RWPE1 (cell line): ENCODE measurements at regions not wholly inside any gene's neighbourhood (a gene's known extent, or its start where the extent isn't known, plus 50 kb on each side); places are given as distances from the start of the nearest gene placed in this dataset.

Experiments
- CTCF ChIA-PET: fragments of 350-600 bp; sonication (Branson Sonifier 250); formaldehyde crosslinking; extraction: SDS; loops from one replicate; lab custom pipeline; 2021; lab: Yijun Ruan, JAX
- POLR2A ChIA-PET: fragments of 400-600 bp; formaldehyde crosslinking; extraction: SDS; loops from one replicate; lab custom pipeline; 2020; ENCODE audit warnings: antibody characterized with exemption; ENCODE audit not compliant: low non-redundant PET; lab: Yijun Ruan, JAX
- DNase-seq: peaks from one replicate; pipeline ENCODE4 v3.0.0; 2012; ENCODE audit warnings: low spot score
- H3K27ac ChIP-seq: fragments of 450-650 bp; 2 replicates; pipeline ENCODE4 v1.5.1; 2017
- CTCF ChIP-seq: fragments of 450-650 bp; conservative IDR thresholded peaks from 2 replicates; pipeline ENCODE4 v1.5.1; 2017; ENCODE audit warnings: low read depth, mild to moderate bottlenecking

DNA sequence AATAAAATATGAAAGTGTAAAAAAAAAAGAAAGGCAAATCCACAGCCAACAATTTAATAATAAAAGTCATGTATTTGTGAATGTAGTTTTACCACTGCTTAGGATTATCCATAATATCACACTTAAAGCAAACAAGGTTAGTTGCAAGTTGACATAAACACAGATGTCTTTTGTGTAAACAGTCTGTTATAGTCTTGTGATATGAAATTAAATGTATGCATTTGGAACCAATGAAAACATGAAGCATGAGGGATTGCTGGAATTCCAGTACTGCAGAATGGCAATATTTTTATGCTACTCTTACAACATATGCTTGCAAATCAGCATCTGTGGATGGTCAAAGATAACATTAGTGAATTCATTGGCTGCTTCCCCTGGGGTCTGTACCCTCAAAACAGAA lies 148.1 kb downstream of the DNAJB9 start:
- no peak for TF ChIP-seq CTCF
- CTCF ChIA-PET = no interaction called here
- POLR2A ChIA-PET = no interaction called here
- no peak for DNase-seq
- no peak overlapping the region for H3K27ac ChIP-seq

DNA sequence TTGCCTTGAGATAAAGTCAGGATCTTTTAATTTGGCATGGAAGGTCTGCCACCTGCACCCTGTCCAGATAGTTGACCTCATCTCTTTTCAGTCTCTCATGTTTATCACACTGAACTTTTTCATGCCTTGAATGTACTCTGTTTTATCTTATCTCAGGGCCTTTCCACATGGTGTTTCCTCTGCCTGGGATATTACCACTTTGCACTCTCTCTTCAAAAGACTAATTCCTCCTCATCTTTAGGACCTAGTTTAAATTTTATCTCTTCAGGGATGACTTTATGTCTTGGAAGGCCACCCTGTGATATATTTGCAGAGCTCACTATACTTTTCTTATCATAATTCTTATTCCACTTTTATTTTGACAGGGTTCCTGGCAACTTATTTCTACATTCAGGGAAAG lies 150.0 kb downstream of the DNAJB9 start:
- H3K27ac ChIP-seq = no peak overlapping the region
- ChIA-PET CTCF (no interaction called here), POLR2A (no interaction called here)
- DNase-seq = no peak
- no peak for TF ChIP-seq CTCF

DNA sequence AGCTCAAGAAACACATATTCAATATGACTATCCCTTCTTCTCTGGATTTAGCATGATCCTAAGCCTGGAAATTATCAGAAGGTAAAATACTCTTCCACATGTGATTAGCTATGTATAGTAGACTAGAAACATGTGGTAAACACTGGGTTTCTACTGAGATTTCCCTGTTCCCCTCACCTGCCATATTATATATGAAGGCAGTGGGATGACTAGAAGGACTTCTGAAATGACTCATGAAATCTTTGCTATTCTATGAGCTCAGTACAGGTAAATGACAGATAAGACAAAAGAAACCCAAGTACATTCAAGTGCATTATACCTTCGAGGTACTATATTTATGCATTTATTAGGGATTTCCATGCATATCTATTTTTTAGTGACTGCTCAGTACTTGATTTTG lies 152.9 kb downstream of the DNAJB9 start:
- POLR2A ChIA-PET = no interaction called here
- TF ChIP-seq CTCF = no peak

GRCh38 chr7:108723381-108723814 lies 153.7 kb downstream of the DNAJB9 start:
- ChIA-PET CTCF (no interaction called here), POLR2A (no interaction called here)
- DNase-seq = no peak
- no peak overlapping the region for H3K27ac ChIP-seq
- no peak for TF ChIP-seq CTCF

More for the DNA sequence above, 152.9 kb downstream of the DNAJB9 start:
- no peak for DNase-seq
- CTCF ChIA-PET = interaction anchor here (0.5 to 0.7 kb wide), 3 partner anchors 8 to 690 kb away, joined by 3 read pairs; no protein-coding TSS in a partner anchor
- no peak overlapping the region for H3K27ac ChIP-seq

DNA sequence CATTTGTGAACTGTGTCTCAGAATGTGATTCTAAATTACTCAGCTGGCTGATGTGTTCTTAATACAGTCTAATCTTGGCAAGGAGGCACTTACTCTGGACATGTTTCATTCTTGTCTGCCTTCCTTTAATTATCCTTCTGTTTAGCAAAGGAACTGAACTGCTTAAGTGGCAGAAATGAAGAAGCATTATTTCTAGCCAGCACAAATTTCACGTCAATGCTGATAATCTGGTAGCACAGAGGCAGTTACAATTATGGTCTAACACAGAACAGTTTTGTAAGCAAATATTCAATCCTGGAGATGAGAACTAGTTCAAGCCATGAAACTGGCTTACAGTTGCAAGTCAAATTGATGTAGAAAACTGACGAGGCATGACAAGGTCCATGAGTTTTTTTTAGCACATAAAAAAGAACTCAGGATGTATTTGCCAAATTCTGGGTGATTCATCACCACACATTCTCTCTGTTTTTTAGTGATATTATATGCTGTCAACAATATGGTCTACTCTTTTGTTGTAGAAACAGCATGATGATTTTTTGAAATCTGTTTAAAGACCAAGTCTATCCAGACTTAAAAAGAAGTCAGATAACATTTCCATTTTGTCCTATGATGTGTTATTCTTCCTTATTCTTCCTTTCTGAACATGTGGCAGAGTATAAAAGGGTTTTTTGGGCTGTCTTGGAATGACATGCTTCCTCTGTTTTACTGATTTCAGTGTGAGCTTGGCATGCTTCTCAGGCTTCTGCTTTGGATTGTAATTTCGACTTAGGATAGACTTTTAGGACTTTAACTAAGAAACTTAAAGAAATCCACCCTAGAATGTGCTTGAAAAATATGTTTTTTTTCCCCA lies 154.8 kb downstream of the DNAJB9 start:
- POLR2A ChIA-PET = no interaction called here
- no peak for TF ChIP-seq CTCF
- no peak for DNase-seq
- no peak overlapping the region for H3K27ac ChIP-seq
- CTCF ChIA-PET = no interaction called here

GRCh38 chr7:108735814-108736213 lies 166.1 kb downstream of the DNAJB9 start:
- POLR2A ChIA-PET = no interaction called here
- no peak for TF ChIP-seq CTCF
- no peak for DNase-seq
- no peak overlapping the region for H3K27ac ChIP-seq
- CTCF ChIA-PET = no interaction called here
